NB4 (cell line): ENCODE measurements at regions not wholly inside any gene's neighbourhood (a gene's known extent, or its start where the extent isn't known, plus 50 kb on each side); places are given as distances from the start of the nearest gene placed in this dataset.

ENCODE experiments used
- DNase-seq: peaks from one replicate; pipeline ENCODE4 v3.0.0; 2010; ENCODE audit warnings: low read depth
- H3K4me3 ChIP-seq: one replicate; pipeline ENCODE4 v1.5.1; 2011; ENCODE audit warnings: mild to moderate bottlenecking, low read depth, low read length, moderate library complexity
- MYC ChIP-seq: IDR thresholded peaks from 2 replicates; pipeline ENCODE4 v1.6.1; 2011; ENCODE audit warnings: low read depth, low read length
- POLR2A ChIP-seq: IDR thresholded peaks from 2 replicates; pipeline ENCODE4 v1.6.1; 2011; ENCODE audit warnings: mild to moderate bottlenecking; ENCODE audit not compliant: insufficient read length; ENCODE audit errors: extremely low read depth
- TF ChIP-seq, protein P1 (sequence below): IDR thresholded peaks from one replicate; pipeline ENCODE4 v1.5.1; 2012; ENCODE audit warnings: low read depth, low read length
- TF ChIP-seq, protein P2 (sequence below): IDR thresholded peaks from 2 replicates; pipeline ENCODE4 v1.6.1; 2011; ENCODE audit warnings: low read depth, low read length

DNA sequence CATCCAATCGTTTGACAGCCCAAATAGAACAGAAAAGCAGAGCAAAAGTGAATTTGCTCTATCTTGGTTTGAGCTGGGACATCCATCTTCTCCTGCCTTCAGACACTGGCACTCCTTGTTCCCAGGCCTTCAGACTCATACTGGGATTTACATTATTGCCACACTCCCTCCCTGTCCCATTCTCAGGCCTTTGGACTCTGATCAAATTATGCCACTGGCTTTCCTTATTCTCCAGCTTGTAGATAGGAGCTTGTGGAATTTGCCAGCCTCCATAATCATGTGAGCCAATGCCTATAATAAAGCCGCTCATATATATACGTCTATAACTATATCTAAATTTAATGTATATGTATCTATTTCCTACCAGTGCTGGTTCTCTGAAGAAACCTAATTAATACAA lies 568.3 kb upstream of the KIRREL3 start:
- TF ChIP-seq, protein P1, sequence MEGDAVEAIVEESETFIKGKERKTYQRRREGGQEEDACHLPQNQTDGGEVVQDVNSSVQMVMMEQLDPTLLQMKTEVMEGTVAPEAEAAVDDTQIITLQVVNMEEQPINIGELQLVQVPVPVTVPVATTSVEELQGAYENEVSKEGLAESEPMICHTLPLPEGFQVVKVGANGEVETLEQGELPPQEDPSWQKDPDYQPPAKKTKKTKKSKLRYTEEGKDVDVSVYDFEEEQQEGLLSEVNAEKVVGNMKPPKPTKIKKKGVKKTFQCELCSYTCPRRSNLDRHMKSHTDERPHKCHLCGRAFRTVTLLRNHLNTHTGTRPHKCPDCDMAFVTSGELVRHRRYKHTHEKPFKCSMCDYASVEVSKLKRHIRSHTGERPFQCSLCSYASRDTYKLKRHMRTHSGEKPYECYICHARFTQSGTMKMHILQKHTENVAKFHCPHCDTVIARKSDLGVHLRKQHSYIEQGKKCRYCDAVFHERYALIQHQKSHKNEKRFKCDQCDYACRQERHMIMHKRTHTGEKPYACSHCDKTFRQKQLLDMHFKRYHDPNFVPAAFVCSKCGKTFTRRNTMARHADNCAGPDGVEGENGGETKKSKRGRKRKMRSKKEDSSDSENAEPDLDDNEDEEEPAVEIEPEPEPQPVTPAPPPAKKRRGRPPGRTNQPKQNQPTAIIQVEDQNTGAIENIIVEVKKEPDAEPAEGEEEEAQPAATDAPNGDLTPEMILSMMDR: no peak
- TF ChIP-seq MYC (no peak), POLR2A (no peak)
- TF ChIP-seq, protein P2, sequence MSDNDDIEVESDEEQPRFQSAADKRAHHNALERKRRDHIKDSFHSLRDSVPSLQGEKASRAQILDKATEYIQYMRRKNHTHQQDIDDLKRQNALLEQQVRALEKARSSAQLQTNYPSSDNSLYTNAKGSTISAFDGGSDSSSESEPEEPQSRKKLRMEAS: no peak
- DNase-seq: no peak
- H3K4me3 ChIP-seq: no peak overlapping the region

DNA sequence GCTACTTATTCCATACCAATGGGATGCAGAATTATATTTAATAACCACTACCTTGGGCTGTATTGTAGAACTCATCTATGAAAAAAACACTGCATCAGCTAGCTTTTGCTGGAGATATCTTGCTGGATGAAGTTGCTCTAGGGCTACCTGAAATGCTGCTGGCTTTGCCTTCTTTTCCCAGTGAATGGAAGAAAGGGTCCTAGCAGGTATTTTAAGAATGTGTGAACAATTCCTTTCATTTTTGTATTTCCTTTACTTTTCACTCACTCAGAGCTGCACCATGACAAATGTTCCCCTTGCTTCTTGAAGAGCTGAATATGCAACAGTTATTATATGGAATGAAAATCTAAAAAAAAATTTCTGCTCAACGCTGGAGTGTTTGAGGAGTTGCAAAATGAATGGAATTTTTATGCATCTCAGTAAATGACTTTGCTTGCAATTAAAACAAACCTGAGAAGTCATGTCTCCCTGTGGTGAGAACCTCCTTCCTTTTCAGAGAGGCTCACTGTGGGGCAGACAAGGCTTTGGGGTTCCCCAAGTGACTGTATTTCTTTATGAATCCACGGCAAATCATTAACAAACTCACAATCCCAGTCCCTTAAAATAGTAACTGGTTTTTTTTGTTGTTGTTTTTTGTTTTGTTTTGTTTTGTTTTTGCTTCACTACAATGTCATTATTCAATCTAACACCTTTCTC lies 566.8 kb upstream of the KIRREL3 start:
- no peak for DNase-seq
- H3K4me3 ChIP-seq: no peak overlapping the region
- TF ChIP-seq, protein P2: no peak
- TF ChIP-seq MYC (no peak), POLR2A (no peak)
- TF ChIP-seq, protein P1: no peak

DNA sequence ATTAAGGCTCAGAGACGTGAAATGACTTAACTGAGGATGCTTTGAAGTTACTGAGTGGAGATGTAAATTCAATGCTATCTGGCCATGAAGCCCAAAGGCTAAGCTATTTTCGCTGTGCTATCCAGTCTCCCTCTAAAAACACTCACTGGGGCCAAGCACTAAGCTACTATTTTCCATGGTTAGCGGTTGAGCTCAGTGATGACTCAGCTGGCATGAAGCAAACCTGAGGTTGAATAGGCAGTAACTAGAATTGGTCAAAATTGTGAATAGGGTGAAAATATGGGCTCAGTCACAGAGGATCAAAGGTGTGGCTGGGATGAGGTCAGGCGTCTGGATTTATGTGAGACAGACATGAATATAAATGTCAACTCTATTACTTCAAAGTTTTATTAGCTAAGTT lies 564.2 kb upstream of the KIRREL3 start:
- H3K4me3 ChIP-seq: no peak overlapping the region
- no peak for TF ChIP-seq MYC
- TF ChIP-seq, protein P2: no peak
- TF ChIP-seq, protein P1: no peak
- no peak for TF ChIP-seq POLR2A
- DNase-seq: peak; percentile 12

DNA sequence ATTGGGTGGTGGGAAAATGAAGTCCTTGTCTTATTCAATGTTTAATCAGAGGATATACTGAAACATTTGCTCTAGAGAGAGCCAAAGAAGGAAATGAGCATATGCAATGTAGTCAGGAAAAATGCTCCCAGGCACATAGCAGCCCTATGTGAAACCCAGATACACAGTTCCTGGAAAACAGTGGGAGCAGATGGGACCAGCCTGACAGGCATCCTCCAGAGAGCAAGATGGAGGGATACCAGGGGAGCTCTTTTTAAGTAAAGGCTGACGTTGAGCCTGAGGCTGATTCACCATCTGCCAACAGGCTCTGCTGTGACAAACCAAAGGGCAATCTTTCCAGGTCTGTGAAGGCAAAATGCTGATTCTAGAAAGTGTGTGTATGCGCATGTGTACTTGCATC lies 559.4 kb upstream of the KIRREL3 start:
- no peak overlapping the region for H3K4me3 ChIP-seq
- TF ChIP-seq, protein P2: no peak
- TF ChIP-seq MYC: no peak
- TF ChIP-seq, protein P1: no peak
- TF ChIP-seq POLR2A: no peak
- no peak for DNase-seq

DNA sequence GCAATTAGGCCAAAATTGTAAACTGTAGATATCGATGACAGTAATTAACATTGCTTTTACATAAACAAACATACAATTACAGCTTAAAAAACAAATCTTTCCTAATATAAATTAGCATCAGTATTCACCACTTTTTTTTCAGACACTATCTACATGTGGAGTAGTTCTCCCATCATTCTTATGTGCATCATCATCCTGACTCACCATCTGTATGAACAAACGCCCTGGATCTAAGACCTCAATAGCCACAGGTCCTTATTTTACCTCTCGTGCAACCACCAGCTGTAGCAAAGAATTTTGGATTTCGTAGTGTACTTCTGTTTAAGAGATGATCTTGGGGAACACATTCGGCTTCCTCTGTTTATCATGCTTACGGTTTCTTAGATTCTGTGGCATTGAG lies 551.9 kb upstream of the KIRREL3 start:
- DNase-seq: no peak
- H3K4me3 ChIP-seq: no peak overlapping the region
- no peak for TF ChIP-seq MYC
- TF ChIP-seq, protein P2: no peak
- TF ChIP-seq, protein P1: no peak
- TF ChIP-seq POLR2A: no peak

DNA sequence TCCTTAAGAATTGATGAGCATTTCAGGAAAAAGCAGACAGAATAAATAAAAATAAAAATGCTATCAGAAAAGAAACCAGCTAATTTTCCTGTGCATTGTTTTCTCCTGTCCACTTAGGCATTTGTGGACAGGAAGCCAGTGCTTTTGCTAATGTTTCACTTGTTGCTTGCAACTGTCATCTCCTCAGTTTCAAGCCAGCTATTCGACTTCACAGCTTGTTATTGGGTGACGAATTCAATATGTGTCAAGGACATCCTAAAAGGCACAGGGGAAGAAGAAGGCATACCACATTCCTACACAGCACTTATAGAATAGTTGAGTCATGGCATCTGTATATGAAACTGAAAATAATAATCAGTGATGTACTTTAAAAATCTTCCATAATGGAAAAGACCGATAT lies 530.6 kb upstream of the KIRREL3 start:
- no peak for DNase-seq
- TF ChIP-seq, protein P2: no peak
- no peak for TF ChIP-seq POLR2A
- TF ChIP-seq, protein P1: no peak
- TF ChIP-seq MYC: no peak
- H3K4me3 ChIP-seq: no peak overlapping the region
